Raji (cell line): ENCODE measurements at regions not wholly inside any gene's neighbourhood (a gene's known extent, or its start where the extent isn't known, plus 50 kb on each side); places are given as distances from the start of the nearest gene placed in this dataset.

Experiments used
- POLR2A ChIP-seq: IDR thresholded peaks from 2 replicates; pipeline ENCODE4 v1.6.1; 2011; ENCODE audit warnings: low read depth, low read length, control low read depth; ENCODE audit not compliant: insufficient read depth

GRCh38 chr10:78864761-78865537 lies 203.8 kb upstream of the ZMIZ1 start:
- no peak for TF ChIP-seq POLR2A

- no peak for TF ChIP-seq POLR2A
Observed at GRCh38 chr10:78865538-78865875, 203.3 kb upstream of the ZMIZ1 start.

GRCh38 chr10:78865931-78866717 lies 202.6 kb upstream of the ZMIZ1 start:
- no peak for TF ChIP-seq POLR2A

- TF ChIP-seq POLR2A, result no peak
Observed at GRCh38 chr10:78866731-78867554, 201.8 kb upstream of the ZMIZ1 start.

GRCh38 chr10:78867555-78867939 lies 201.2 kb upstream of the ZMIZ1 start:
- no peak for TF ChIP-seq POLR2A

GRCh38 chr10:78868048-78868447 lies 200.7 kb upstream of the ZMIZ1 start:
- TF ChIP-seq POLR2A, result no peak

GRCh38 chr10:78868456-78868855 lies 200.3 kb upstream of the ZMIZ1 start:
- no peak for TF ChIP-seq POLR2A

GRCh38 chr10:78868861-78869260 lies 199.9 kb upstream of the ZMIZ1 start:
- TF ChIP-seq POLR2A, result no peak

GRCh38 chr10:78869508-78870454 lies 199.0 kb upstream of the ZMIZ1 start:
- no peak for TF ChIP-seq POLR2A

GRCh38 chr10:78870458-78870857 lies 198.3 kb upstream of the ZMIZ1 start:
- no peak for TF ChIP-seq POLR2A

GRCh38 chr10:78871796-78872195 lies 197.0 kb upstream of the ZMIZ1 start:
- TF ChIP-seq POLR2A, result no peak

GRCh38 chr10:78873413-78873812 lies 195.4 kb upstream of the ZMIZ1 start:
- TF ChIP-seq POLR2A, result no peak

- no peak for TF ChIP-seq POLR2A
Observed at GRCh38 chr10:78875331-78875877, 193.4 kb upstream of the ZMIZ1 start.

- no peak for TF ChIP-seq POLR2A
Observed at GRCh38 chr10:78875932-78876331, 192.8 kb upstream of the ZMIZ1 start.

GRCh38 chr10:78876449-78876848 lies 192.3 kb upstream of the ZMIZ1 start:
- TF ChIP-seq POLR2A, result no peak

- TF ChIP-seq POLR2A, result no peak
Observed at GRCh38 chr10:78879621-78880020, 189.1 kb upstream of the ZMIZ1 start.
